T1000 (cell line): ENCODE measurements at regions not wholly inside any gene's neighbourhood (a gene's known extent, or its start where the extent isn't known, plus 50 kb on each side); places are given as distances from the start of the nearest gene placed in this dataset.
A peak's percentile ranks its signal among the peaks of the same experiment; 100 is the strongest.
"Not testable (repeated sequence)": the region's sequence is repeated elsewhere in the genome, so short reads cannot be mapped to it uniquely, and the experiment has no call there.

Experiments used
- DNase-seq: peaks from one replicate; lab custom pipeline; 2025; ENCODE audit warnings: mixed read lengths; lab: John Stamatoyannopoulos, UW

DNA sequence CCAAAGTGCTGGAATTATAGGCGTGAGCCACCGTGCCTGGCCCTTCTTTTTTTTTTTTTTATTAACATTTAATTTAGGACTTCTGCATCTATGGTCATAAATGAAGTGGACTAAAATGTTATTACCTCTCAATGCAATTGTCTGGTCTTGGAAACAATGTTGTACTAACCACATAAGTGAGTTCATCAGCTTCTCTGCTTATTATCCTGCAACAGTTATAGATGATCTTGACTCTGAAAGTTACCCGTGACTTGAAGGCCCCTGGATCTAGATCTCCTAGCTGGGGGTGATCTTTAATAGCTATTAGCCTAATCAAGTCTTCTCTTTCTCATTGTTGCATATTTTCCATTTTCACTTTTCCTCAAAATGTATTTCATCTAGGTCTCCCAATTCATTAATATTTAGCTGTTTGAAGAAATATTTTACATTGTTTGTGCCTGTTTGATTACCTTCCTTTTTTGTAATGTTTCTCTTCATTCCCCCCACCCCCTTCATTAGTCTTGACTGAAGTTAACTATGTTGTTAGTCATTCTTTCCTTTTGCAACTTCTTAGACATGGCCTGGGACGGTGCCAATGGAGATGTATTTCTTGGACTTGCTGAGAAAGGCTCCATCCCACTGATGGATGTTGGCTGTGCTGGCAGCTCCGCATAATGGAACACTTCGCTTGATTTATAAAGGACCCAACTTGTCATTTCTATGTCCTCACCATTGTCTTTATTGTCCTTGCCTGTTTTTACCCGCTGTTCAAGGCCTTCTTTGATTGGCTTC, 141.6 kb upstream of the RIOK3 start:
- peak; percentile 43 for DNase-seq

DNA sequence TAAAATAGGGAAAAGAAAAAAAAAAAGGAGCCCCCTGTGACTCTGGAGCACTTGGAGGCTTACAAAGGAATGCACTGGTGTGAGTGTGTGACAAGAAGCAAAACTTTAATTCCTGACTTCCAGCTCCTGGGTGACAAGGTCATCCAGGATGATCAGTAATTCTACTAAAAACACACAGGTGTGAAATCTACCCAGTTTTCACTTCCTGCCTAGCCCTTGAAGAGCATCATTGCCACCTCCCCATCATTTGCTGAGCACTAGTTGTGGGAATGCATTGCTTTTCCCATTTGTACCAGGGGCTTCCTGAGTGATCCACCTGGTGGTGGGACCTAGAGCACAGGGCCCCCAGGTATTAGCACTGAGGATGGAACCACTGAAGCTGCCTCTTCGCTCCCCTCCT, 139.7 kb upstream of the RIOK3 start:
- DNase-seq = no peak

DNA sequence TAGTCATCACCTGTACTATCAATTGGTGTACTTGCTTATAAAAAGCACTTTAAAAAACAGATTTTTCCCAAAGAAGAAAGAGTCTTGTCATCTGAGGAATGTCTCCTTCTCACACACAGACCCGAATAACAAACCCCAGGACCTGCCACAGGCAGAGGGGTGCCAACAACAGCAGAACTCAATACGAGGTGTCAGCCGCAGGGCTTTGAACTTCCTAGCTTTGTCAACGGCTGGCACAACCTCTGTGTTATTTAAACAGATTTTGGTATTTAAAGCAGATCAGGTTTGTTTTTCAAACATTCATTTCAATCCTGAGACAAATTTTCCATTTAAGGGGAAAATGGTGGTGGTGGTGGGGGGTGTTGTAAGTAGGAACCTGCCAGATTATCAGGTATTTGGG, 138.4 kb upstream of the RIOK3 start:
- DNase-seq = no peak

DNA sequence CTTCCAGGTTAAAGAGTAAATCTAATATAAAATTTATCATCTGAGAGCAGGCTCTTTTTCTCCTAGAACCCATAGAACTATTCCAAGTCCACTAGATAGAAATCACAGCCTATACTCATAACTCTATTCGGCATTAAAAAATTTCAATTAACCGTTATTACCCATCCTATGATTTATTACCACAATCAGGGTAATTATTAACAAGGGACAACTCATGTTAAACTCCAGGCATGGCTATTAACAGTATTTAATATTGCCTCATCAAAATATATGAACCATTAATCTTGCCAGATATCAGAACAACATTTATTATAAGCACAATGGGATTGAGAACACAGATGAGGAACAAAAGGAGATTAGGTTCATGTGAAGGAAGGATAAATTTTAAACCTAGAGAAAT, 136.8 kb upstream of the RIOK3 start:
- no peak for DNase-seq

DNA sequence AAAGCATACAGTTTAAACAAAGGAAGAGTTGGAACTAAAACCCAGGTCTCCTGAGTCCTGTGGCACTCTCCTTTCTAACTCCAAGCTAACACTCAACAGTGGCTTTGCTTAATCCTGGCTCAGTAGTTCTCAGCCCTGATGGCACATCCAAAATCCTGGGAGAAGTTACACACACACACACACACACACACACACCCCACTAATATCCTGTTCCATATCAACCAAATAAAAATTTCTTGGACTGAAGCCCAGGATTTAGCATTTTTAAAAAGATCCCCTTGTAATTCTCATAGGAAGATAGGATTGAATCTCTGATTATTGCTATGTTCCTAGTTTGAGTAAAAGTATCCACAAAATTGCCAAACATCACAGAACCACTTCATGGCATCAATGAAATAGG, 136.1 kb upstream of the RIOK3 start:
- DNase-seq = no peak

DNA sequence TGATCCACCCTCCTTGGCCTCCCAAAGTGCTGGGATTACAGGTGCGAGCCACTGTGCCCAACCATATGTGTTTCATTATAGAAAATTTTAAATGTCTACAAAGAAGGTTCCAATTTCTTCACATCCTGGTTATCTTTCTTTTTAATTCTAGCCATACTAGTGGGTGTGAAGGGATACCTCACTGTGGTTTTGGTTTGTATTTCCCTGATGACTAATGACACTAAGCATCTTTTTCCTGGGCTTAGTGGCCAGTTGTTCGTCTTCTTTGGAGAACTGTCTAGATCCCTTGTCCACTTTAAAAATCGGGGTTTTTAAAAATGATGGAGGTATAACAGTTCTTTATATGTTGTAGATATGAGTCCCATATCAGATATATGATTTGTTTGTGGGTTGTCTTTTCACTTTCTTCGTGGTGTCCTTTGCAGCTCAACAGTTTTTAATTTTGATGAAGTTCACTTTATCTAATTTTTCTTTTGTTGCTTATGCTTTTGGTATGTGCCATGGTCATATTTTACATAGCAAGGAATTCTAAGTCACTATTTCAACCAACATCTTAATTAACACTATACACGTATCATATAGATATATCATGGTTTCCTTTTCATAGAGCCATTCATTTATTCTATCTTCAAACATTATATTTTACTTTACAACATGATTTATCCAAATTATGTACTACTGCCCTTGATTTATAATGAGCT, 135.0 kb upstream of the RIOK3 start:
- DNase-seq = no peak

DNA sequence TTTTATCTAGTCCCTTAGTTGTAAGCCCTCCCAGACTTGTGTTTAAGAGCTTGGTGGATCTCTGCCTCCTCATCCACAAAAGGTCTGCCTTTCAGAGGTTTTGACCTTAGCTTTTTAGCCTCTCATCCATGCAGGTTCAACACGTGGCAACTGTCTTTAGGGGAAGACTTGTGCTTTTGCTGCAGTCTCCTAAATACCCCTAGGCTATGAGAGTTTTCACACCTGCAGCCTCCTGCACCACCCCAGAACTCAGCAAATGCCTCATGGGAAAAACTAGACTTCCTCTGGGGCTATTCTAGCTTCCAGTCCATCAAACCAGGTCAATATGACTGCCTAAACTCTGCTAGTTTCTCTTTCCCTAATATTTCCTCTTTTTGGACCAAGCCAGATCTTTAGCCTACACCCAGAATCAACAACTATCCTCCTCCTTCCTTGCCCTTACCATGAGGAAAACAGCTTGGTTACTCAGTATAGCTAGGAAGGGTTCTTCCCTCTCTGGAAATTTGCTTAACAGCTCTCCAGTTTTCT, 132.3 kb upstream of the RIOK3 start:
- no peak for DNase-seq

DNA sequence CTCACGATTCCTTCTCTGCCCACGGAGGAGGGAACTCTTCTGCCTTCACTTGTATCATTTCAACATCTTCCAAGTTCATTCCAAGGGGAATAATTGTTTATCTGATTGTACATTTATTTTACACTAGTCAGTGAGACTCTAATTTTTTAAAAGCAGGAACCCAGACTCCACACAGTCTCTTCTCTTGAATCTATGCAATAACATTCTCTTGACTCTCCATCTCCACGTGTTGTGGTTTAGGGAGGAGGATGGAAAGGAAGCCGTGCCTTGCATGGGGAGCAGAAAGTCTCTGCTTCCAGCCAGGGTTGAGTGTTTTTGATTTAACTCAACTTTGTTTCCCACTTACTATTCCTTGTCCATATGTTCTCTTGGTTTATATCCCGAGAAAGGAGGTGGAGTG, 131.1 kb upstream of the RIOK3 start:
- no peak for DNase-seq

DNA sequence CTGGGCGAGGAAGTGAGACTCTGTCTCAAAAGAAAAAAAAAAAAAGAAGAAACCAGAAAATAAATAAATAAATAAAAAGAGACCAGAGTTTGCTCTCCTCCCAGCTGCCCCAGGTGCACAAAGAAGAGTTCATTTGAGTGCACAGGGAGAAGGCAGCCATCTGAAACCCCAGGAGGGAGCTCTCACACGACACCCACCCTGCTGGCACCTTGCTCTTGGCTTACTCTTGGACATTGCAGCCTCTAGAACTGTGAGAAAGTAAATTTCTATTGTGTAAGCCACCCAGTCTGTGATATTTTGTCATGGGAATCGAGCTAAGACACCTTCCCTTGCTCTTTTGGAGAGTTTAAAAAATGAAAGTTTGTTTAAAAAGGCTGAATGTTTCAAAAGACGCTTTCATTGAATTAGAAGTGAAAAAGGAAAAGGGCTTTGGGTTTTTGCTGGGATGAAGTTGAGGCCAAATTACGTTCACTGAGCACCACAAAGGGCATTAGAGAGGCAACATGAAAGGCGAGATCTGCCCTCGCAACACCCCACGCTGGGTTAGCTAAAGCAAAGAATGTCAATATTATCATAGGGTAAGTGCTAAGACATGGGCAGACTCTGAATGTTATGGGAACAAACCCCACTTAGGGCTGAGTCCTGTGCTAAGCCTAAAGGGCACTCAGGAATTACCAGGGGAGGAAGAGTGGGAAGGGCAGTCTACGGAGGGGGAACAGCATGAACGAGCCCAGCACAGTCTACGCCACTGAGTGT, 128.9 kb upstream of the RIOK3 start:
- no peak for DNase-seq

DNA sequence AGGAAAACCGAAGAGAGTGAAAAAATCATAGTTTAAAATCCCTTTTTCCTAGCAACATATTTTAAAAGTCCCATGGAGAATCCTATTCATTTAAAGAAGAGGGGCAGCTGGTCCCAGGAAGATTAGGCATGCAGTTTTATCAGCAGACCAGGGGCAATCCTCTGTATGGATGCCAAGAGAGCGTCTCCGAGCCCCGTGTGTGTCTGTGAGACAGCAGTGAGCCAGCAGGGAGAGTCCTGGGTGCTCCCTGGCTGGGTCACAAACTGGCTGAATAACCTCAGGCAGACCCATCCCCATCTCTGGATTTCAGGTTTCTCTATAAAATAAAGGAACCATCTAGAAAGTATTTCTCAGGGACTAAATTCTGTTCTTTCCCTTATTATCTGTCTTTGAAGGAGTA, 128.2 kb upstream of the RIOK3 start:
- no peak for DNase-seq

DNA sequence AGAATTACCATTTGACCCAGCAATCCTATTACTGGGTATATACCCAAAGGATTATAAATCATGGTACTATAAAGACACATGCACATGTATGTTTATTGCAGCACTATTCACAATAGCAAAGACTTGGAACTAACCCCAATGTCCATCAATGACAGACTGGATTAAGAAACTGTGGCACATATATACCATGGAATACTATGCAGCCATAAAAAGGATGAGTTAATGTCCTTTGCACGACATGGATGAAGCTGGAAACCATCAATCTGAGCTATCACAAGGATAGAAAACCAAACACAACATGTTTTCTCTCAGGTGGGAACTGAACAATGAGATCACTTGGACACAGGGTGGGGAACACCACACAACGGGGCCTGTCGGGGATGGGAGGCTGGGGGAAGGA, 123.4 kb upstream of the RIOK3 start:
- DNase-seq = not testable (repeated sequence)

DNA sequence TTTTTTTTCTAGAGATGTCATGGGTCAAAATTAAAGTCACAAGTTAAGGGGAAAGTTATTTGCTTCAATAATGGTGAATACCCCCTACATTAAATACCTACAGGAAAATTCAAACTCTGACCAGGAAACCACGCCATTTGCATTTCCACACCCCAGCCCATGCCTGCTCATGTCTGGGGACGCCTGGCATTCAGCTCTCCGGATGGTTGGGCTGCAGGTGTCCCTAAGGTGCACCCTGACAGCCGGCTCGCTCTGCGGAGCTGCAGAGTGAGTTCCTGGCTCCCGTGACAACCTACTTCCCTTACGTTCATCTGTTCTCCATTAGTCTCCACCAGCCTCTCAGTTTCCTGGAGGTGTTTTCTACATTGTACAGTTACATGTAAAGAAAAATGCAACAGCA, 122.7 kb upstream of the RIOK3 start:
- no peak for DNase-seq

DNA sequence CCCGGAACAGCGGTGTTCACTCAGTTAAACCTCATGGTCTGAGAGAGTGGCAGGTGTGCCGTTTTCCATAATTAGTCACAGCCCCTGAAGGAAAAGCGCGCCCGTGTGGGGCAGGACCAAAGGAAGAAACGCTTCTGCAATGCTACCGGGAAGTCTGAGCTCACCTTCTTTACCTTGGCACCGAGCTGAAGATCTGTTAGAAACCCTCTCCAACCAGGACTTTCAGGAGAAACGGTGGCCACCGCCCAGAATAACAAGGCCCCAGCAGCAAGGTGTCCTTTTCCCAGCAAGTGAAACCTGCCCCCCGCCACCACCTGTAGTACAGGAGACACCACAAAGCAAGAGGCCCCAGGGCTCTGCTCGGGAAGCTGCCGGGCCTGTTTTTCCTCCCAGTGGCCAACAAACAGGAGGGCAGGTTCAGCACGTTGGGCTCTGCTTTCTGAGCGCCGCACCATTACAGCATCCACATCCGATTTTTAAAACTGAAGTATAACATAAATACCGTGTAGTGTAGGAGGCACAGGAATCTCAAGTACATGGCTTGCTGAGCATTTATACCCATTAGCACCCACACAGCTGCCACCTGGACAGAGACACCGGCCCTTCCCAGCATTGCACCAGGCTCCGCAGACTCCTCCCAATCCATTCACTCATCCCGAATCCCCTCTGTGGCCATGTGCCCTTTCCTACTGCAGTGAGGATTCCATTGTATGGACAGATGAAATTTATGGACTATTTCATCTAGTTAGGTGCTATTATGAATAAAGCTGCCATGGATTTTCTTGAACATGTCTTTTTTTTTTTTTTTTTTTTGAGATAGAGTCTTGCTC, 121.8 kb upstream of the RIOK3 start:
- no peak for DNase-seq

DNA sequence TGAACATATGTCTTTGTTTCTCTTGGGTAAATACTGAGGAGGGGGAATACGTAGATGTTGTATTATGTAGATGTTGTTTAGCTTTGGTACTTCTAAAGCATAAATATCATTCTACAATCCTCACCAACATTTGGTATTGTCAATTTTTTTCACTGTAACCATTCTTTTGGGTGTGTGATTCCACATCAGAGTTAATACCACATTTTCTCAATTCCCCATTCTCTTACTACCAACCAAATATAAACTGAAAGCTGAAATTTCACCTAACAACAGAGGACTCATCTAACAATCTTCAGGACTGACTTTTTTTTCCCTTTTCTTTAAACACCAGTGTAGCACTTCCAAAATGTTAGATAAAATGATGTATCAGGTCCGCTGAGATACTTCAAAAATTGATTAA, 120.7 kb upstream of the RIOK3 start:
- DNase-seq = no peak

DNA sequence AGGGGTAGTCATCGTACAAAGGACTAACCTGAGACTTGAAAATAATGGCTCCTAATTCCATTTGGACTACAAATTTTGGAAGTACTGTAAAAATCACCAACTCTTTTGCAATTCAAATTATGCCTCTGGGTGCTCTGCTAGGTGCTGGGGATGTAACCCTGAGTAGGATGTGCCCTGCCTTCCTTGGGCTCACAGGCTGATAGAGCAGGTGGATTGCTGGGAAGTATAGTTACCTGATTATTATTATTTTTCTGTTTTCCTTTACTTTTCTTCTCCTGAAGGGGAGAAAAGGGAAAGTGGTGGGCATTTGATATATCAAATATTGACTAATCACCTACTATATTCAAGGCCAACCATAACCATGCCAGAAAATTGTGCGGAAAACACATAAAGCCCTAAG, 119.3 kb upstream of the RIOK3 start:
- DNase-seq = no peak

DNA sequence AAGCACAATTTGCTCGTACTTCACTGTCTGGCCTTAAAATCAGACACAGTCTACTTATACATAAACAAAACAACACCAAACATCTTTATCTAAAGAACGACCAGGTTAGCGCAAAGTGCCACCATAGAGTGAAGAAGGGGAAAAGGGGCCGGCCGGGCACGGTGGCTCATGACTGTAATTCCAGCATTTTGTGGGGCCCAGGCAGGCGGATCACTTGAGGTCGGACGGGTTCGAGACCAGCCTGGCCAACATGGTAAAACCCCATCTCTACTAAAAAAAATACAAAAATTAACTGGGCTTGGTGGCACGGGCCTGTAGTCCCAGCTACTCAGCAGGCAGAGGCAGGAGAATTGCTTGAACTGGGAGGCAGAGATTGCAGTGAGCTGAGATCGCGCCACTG, 118.5 kb upstream of the RIOK3 start:
- DNase-seq = no peak

DNA sequence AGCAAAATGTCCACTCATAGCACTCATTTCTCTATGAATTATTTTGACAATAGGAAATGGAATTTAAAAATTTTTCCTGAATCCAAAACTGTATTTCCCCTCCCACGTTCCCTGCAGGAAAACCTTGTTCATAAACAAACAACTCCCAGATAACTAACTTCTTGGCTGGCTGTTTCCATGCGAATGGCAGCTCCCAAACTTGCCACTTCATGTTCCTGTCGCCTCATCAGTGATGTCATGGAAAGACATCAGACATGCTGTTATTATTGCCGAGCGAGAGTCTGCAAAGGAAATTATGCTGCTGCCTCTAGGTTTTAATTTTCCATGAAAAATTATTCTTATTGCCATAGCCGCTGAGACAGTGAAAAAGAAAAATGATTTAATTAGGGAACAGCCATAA, 117.0 kb upstream of the RIOK3 start:
- no peak for DNase-seq

DNA sequence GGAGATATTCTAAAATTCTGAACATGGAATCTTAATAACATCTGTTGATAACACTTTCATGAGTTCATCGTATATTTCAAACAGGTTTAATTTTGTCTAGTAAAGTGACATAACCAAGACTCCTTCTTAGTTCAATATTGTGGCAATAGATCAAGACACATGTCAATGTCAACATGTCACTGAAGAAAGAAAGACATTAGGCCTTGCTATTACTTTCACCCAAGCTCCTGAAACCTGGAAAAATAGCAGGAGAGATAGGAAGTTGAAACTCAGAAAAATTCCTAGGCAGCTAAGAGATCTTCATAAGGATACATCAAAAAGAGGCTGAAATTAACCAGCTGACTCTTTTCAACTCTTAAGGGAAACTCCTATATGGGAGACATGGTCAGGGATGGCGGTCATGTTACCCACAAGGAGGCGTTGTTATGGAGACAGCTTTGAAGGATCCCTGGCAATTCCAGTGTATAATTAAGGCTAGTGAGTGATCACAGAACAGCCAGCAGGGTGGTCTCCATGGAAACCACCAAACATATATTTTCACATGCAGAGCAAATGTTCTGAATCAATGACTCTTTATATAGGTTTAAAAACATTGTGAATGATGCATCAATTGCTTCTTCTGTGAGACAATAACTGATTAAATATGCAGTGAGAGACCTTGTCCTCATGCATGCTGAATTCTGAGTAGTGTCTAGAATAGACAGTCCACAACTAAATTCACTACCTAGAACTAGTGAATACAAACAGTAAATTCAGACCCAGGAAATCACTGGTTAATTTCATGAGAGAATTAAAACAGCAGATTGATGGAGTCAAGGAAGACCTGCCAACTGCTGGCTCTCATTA, 115.3 kb upstream of the RIOK3 start:
- DNase-seq = no peak

DNA sequence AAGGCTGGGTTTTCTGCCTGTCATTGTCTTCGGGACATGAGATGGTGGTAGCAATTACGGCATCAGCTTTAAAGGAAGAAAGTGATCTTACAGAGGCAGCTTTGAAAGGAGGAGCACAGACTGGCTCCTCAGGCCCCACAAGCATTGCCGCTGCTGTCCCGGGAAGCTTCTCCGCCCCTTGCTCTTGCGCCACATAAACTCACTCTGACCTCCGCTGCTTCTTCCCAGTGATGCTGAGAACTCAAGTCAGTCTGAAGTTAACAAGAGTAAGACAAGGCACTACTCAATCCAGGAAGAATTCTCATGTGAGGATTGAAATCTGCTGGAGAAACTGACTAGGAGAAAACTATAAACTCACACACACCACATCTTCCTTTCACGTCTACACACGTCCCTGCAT, 112.4 kb upstream of the RIOK3 start:
- DNase-seq = no peak

DNA sequence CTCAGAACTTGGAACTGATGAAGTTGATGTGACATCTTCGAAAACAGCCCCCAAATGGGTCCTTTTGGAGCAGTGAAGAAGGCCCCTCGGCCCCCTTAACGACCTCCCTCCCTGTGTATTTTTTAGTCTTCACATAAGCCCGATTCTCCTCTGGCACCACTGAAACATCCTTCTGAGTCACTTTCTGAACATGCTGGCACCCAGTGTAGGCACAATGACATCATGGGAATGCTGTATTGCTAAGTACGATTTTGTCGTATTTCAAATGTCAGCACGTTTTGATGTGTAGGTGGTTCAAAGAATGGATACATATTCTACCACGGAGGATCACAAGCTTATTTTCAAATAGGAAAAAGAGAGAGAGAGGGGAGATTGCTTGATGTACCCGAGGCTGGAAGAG, 111.7 kb upstream of the RIOK3 start:
- no peak for DNase-seq

DNA sequence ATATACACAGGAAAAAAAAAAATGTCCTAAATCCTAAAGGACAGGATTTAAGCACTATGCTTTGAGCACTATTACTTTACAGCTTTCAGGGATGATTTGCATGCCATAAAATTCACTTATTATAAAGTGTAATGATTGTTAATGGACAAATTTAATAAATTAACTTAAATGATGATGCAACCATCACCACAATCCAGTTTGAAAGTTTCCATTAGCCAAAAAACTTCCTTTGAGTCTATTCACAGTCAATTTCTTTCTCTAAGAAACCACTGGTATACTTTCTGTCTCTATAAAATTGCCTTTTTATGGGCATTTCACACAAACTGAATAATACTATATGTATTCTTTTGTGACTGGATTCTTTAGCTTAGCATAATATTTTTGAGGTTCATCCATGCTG, 111.1 kb upstream of the RIOK3 start:
- no peak for DNase-seq
